HCT116 (cell line): ENCODE measurements at regions not wholly inside any gene's neighbourhood (a gene's known extent, or its start where the extent isn't known, plus 50 kb on each side); places are given as distances from the start of the nearest gene placed in this dataset.

Experiments used
- ATAC-seq: fragments of 200-7000 bp; cut with Tn5 transposase; 2 replicates; pipeline ENCODE4 v1.9.1; 2020; ENCODE audit warnings: mild to moderate bottlenecking, moderate library complexity
- BruUV-seq: library from RNA; stranded (reverse); fragments of 400-500 nt; replicated peaks from 2 replicates; lab custom pipeline; 2021; lab: Mats Ljungman, UMichigan
- CTCF ChIA-PET: fragments of 300-600 bp; sonication (Branson Sonifier 250); formaldehyde crosslinking; loops from one replicate; lab custom pipeline; 2021; ENCODE audit warnings: antibody characterized with exemption; lab: Charles Lee
- POLR2A ChIA-PET: fragments of 300-600, 350-600 bp; sonication (Branson Sonifier 250); formaldehyde crosslinking; loops from one replicate; lab custom pipeline; 2021; ENCODE audit warnings: antibody characterized with exemption; lab: Charles Lee
- RAD21 ChIA-PET, 2 experiments: fragments of 300-600 bp; sonication (Branson Sonifier 250); formaldehyde crosslinking; loops; one replicate each; lab custom pipeline; 2023; ENCODE audit warnings: low total read pairs in 2 of 2; ENCODE audit not compliant: uncharacterized antibody in 2 of 2, unreplicated experiment in 2 of 2, low non-redundant PET in 1 of 2; lab: Charles Lee
- DNase-seq: peaks from one replicate; pipeline ENCODE4 v3.0.0-alpha.2; 2010; ENCODE audit warnings: low read depth, low spot score
- H2AFZ ChIP-seq: fragments of 200-600 bp; shearing (Covaris generic), sonication (generic); 2 replicates; pipeline ENCODE4 v1.6.1; 2017; ENCODE audit warnings: low read depth, mixed run types, mixed read lengths, antibody characterized with exemption, low read length; ENCODE audit not compliant: poor library complexity, severe bottlenecking
- H3K27ac ChIP-seq: 2 replicates; pipeline ENCODE4 v1.5.1; 2012; ENCODE audit warnings: low read depth, low read length
- H3K27me3 ChIP-seq: fragments of 200-600 bp; sonication (generic); 2 replicates; pipeline ENCODE4 v1.6.1; 2016; ENCODE audit warnings: mixed run types, low read length, mixed read lengths; ENCODE audit not compliant: insufficient read depth
- H3K36me3 ChIP-seq, 2 experiments: fragments of 200-500 bp in 1 of 2; fragments of 200-600 bp in 1 of 2; sonication (Bioruptor generic) in 1 of 2; sonication (generic) in 1 of 2; 2 replicates each; pipeline versions ENCODE4 v1.5.1 to v1.6.1; 2014 to 2016; ENCODE audit warnings: low read length in 2 of 2, inconsistent platforms in 1 of 2, mixed read lengths in 1 of 2, mixed run types in 1 of 2; ENCODE audit not compliant: insufficient read depth in 2 of 2, control insufficient read depth in 1 of 2
- H3K4me1 ChIP-seq, 2 experiments: fragments of 200-600 bp in 1 of 2; sonication (generic) in 1 of 2; 2 replicates each; pipeline versions ENCODE4 v1.5.1 to v1.6.1; 2012 to 2017; ENCODE audit warnings: low read length in 2 of 2, inconsistent platforms in 1 of 2, mild to moderate bottlenecking in 1 of 2, mixed read lengths in 1 of 2, mixed run types in 1 of 2, moderate library complexity in 1 of 2; ENCODE audit not compliant: insufficient read depth in 2 of 2, control insufficient read depth in 1 of 2
- H3K4me2 ChIP-seq: fragments of 200-600 bp; sonication (generic); 2 replicates; pipeline ENCODE4 v1.6.1; 2017; ENCODE audit warnings: mixed run types, low read length, mixed read lengths
- H3K4me3 ChIP-seq, 2 experiments: fragments of 200-600 bp in 1 of 2; sonication (generic) in 1 of 2; replicated peaks in 1 of 2; 2 replicates each; pipeline ENCODE4 v1.5.1; 2011 to 2016; ENCODE audit warnings: low read length in 2 of 2, control low read depth in 1 of 2, low read depth in 1 of 2, mild to moderate bottlenecking in 1 of 2, mixed read lengths in 1 of 2, mixed run types in 1 of 2
- H3K79me2 ChIP-seq: fragments of 200-600 bp; sonication (generic); 2 replicates; pipeline ENCODE4 v1.6.1; 2017; ENCODE audit warnings: mild to moderate bottlenecking, mixed run types, low read length, moderate library complexity, mixed read lengths; ENCODE audit not compliant: insufficient read depth
- H3K9ac ChIP-seq: fragments of 200-600 bp; sonication (generic); 2 replicates; pipeline ENCODE4 v1.6.1; 2016; ENCODE audit warnings: low read length, mixed read lengths
- H3K9me2 ChIP-seq: fragments of 200-600 bp; sonication (generic), shearing (Covaris generic); 2 replicates; pipeline ENCODE4 v1.6.1; 2017; ENCODE audit warnings: mixed run types, mild to moderate bottlenecking, moderate library complexity; ENCODE audit not compliant: insufficient read depth
- H3K9me3 ChIP-seq, 2 experiments: fragments of 200-500 bp in 1 of 2; fragments of 200-600 bp in 1 of 2; sonication (Bioruptor generic) in 1 of 2; sonication (generic) in 1 of 2; 2 replicates each; pipeline ENCODE4 v1.6.1; 2014 to 2017; ENCODE audit warnings: low read length in 2 of 2, mixed read lengths in 2 of 2, inconsistent platforms in 1 of 2, low read depth in 1 of 2, mild to moderate bottlenecking in 1 of 2, mixed run types in 1 of 2, moderate library complexity in 1 of 2; ENCODE audit not compliant: control insufficient read depth in 1 of 2, insufficient read depth in 1 of 2
- H4K20me1 ChIP-seq: fragments of 200-600 bp; sonication (generic), shearing (Covaris generic); 2 replicates; pipeline ENCODE4 v1.6.1; 2017; ENCODE audit warnings: mixed run types, mild to moderate bottlenecking, moderate library complexity; ENCODE audit not compliant: insufficient read depth
- CEBPB ChIP-seq: IDR thresholded peaks from 2 replicates; pipeline ENCODE4 v1.6.1; 2012; ENCODE audit warnings: low read depth
- EGR1 ChIP-seq: IDR thresholded peaks from 2 replicates; pipeline ENCODE4 v1.6.1; 2012; ENCODE audit warnings: low read depth
- EZH2 ChIP-seq: fragments of 200-600 bp; sonication (generic); IDR thresholded peaks from 2 replicates; pipeline ENCODE4 v1.6.1; 2017; ENCODE audit warnings: antibody characterized with exemption, mixed run types
- EZH2phosphoT487 ChIP-seq: fragments of 200-600 bp; IDR thresholded peaks from 2 replicates; pipeline ENCODE4 v1.6.1; 2018; ENCODE audit warnings: antibody characterized with exemption, borderline replicate concordance
- JUND ChIP-seq: IDR thresholded peaks from 2 replicates; pipeline ENCODE4 v1.6.1; 2012
- MAX ChIP-seq: IDR thresholded peaks from 2 replicates; pipeline ENCODE4 v1.6.1; 2012
- POLR2A ChIP-seq: IDR thresholded peaks from 2 replicates; pipeline ENCODE4 v1.7.0; 2011; ENCODE audit warnings: borderline replicate concordance; ENCODE audit not compliant: insufficient read depth, insufficient read length; ENCODE audit errors: extremely low read depth
- POLR2AphosphoS5 ChIP-seq: IDR thresholded peaks from 2 replicates; pipeline ENCODE4 v1.6.1; 2011; ENCODE audit warnings: mild to moderate bottlenecking, low read depth, low read length, moderate library complexity
- RAD21 ChIP-seq: IDR thresholded peaks from 2 replicates; pipeline ENCODE4 v1.6.1; 2012; ENCODE audit warnings: low read depth, mild to moderate bottlenecking
- SIN3A ChIP-seq: IDR thresholded peaks from 2 replicates; pipeline ENCODE4 v1.6.1; 2012; ENCODE audit warnings: low read depth
- SP1 ChIP-seq: IDR thresholded peaks from 2 replicates; pipeline ENCODE4 v1.6.1; 2012; ENCODE audit warnings: low read depth
- SRF ChIP-seq: IDR thresholded peaks from 2 replicates; pipeline ENCODE4 v1.6.1; 2012; ENCODE audit warnings: low read depth
- TCF7L2 ChIP-seq: IDR thresholded peaks from 2 replicates; pipeline ENCODE4 v1.7.0; 2011; ENCODE audit warnings: borderline replicate concordance, inconsistent platforms; ENCODE audit not compliant: insufficient read depth, insufficient read length; ENCODE audit errors: extremely low read depth
- YY1 ChIP-seq: IDR thresholded peaks from 2 replicates; pipeline ENCODE4 v1.6.1; 2011; ENCODE audit warnings: low read length, low read depth, moderate library complexity, mild to moderate bottlenecking; ENCODE audit not compliant: insufficient replicate concordance; ENCODE audit errors: extremely low read depth
- ZFX ChIP-seq: fragments of 450-650 bp; IDR thresholded peaks from 2 replicates; pipeline ENCODE4 v1.6.1; 2017
- ZNF274 ChIP-seq: fragments of 200-500 bp; sonication (Bioruptor generic); IDR thresholded peaks from 2 replicates; pipeline ENCODE4 v1.6.1; 2014; ENCODE audit warnings: mild to moderate bottlenecking, low read depth, low read length, inconsistent platforms
- intact Hi-C: fragments of 100-400 bp; cut with micrococcal nuclease; formaldehyde crosslinking; loops from 2 replicates; pipeline ENCODE4 v1.10.0; 2022
- TF ChIP-seq, protein P1 (sequence below): IDR thresholded peaks from 2 replicates; pipeline ENCODE4 v1.6.1; 2012; ENCODE audit warnings: low read depth
- TF ChIP-seq, protein P2 (sequence below): IDR thresholded peaks from 2 replicates; pipeline ENCODE4 v1.6.1; 2012

GRCh38 chr18:78861706-78862105 is 117.9 kb upstream of the SALL3 start:
- H3K4me1 ChIP-seq: no peaks in the 10 kb centered on the region
- no peaks in the 10 kb centered on the region for H4K20me1 ChIP-seq
- H3K4me2 ChIP-seq: no peak overlapping the region
- DNase-seq (no peak), ATAC-seq (no peak)
- H3K36me3 ChIP-seq: no peaks in the 10 kb centered on the region
- H3K79me2 ChIP-seq: no peaks in the 10 kb centered on the region
- no TSS peak for BruUV-seq
- intact Hi-C loops: no loop called here
- H3K9me3 ChIP-seq: no peaks in the 10 kb centered on the region
- POLR2A ChIA-PET: no interaction called here
- no peak overlapping the region for H3K4me3 ChIP-seq
- RAD21 ChIA-PET: no interaction called here
- CTCF ChIA-PET: no interaction called here
- H3K9me2 ChIP-seq: no peaks in the 10 kb centered on the region
- peaks cover 3% of the 10 kb centered on the region; the same call in 1 of the 2 replicates for H3K27me3 ChIP-seq
- no peak overlapping the region for H3K27ac ChIP-seq
- H3K9ac ChIP-seq: no peak overlapping the region
- no peak overlapping the region for H2AFZ ChIP-seq
- no peak for TF ChIP-seq EZH2phosphoT487
- TF ChIP-seq, protein P1, sequence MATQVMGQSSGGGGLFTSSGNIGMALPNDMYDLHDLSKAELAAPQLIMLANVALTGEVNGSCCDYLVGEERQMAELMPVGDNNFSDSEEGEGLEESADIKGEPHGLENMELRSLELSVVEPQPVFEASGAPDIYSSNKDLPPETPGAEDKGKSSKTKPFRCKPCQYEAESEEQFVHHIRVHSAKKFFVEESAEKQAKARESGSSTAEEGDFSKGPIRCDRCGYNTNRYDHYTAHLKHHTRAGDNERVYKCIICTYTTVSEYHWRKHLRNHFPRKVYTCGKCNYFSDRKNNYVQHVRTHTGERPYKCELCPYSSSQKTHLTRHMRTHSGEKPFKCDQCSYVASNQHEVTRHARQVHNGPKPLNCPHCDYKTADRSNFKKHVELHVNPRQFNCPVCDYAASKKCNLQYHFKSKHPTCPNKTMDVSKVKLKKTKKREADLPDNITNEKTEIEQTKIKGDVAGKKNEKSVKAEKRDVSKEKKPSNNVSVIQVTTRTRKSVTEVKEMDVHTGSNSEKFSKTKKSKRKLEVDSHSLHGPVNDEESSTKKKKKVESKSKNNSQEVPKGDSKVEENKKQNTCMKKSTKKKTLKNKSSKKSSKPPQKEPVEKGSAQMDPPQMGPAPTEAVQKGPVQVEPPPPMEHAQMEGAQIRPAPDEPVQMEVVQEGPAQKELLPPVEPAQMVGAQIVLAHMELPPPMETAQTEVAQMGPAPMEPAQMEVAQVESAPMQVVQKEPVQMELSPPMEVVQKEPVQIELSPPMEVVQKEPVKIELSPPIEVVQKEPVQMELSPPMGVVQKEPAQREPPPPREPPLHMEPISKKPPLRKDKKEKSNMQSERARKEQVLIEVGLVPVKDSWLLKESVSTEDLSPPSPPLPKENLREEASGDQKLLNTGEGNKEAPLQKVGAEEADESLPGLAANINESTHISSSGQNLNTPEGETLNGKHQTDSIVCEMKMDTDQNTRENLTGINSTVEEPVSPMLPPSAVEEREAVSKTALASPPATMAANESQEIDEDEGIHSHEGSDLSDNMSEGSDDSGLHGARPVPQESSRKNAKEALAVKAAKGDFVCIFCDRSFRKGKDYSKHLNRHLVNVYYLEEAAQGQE: no peak

GRCh38 chr18:78862395-78862794 is 117.2 kb upstream of the SALL3 start:
- Histone ChIP-seq H3K9ac (no peak overlapping the region), H2AFZ (no peak overlapping the region), H4K20me1 (no peaks in the 10 kb centered on the region), H3K27ac (no peak overlapping the region), H3K4me2 (no peak overlapping the region), H3K4me1 (no peaks in the 10 kb centered on the region), H3K9me3 (no peaks in the 10 kb centered on the region), H3K79me2 (no peaks in the 10 kb centered on the region), H3K36me3 (no peaks in the 10 kb centered on the region), H3K4me3 (no peak overlapping the region), H3K9me2 (no peaks in the 10 kb centered on the region), H3K27me3 (peaks cover 3% of the 10 kb centered on the region; the same call in 1 of the 2 replicates)
- no TSS peak for BruUV-seq
- POLR2A ChIA-PET: no interaction called here
- no peak for TF ChIP-seq SIN3A
- TF ChIP-seq JUND: no peak
- TF ChIP-seq, protein P2, sequence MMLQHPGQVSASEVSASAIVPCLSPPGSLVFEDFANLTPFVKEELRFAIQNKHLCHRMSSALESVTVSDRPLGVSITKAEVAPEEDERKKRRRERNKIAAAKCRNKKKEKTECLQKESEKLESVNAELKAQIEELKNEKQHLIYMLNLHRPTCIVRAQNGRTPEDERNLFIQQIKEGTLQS: no peak
- no peak for TF ChIP-seq TCF7L2
- TF ChIP-seq RAD21: no peak
- no peak for TF ChIP-seq ZNF274
- no peak for TF ChIP-seq EGR1
- TF ChIP-seq SRF: no peak
- no peak for TF ChIP-seq MAX
- no peak for TF ChIP-seq EZH2phosphoT487
- no peak for TF ChIP-seq SP1
- TF ChIP-seq YY1: no peak
- no peak for TF ChIP-seq POLR2A
- no peak for TF ChIP-seq ZFX
- TF ChIP-seq EZH2: no peak
- no peak for TF ChIP-seq POLR2AphosphoS5
- no peak for TF ChIP-seq CEBPB
- RAD21 ChIA-PET: no interaction called here
- CTCF ChIA-PET: no interaction called here
- intact Hi-C loops: no loop called here
- ATAC-seq (no peak), DNase-seq (no peak)
